Omental fat pad (tissue), 3 donors: ENCODE measurements at regions not wholly inside any gene's neighbourhood (a gene's known extent, or its start where the extent isn't known, plus 50 kb on each side); places are given as distances from the start of the nearest gene placed in this dataset.

Experiments used
- ATAC-seq: fragments of 150-250 bp; one replicate; pipeline ENCODE4 v1.9.1; 2016; ENCODE audit warnings: mild to moderate bottlenecking, moderate library complexity; ENCODE audit not compliant: low FRiP score
- DNase-seq: peaks from one replicate; pipeline ENCODE4 v3.0.0-alpha.2; 2019; ENCODE audit warnings: low spot score
- CTCF ChIP-seq, 3 donors: fragments of 450-650 bp; IDR thresholded peaks; one replicate each; pipeline ENCODE4 v1.5.1; 2016 to 2017; ENCODE audit warnings: antibody characterized with exemption in 3 of 3, mild to moderate bottlenecking in 3 of 3, moderate library complexity in 2 of 3

GRCh38 chr21:28828021-28828420, 164.7 kb downstream of the LTN1 start:
- DNase-seq (no peak), ATAC-seq (no peak)
- no peak for TF ChIP-seq CTCF (IDR thresholded peaks at IDR 0.05)

DNA sequence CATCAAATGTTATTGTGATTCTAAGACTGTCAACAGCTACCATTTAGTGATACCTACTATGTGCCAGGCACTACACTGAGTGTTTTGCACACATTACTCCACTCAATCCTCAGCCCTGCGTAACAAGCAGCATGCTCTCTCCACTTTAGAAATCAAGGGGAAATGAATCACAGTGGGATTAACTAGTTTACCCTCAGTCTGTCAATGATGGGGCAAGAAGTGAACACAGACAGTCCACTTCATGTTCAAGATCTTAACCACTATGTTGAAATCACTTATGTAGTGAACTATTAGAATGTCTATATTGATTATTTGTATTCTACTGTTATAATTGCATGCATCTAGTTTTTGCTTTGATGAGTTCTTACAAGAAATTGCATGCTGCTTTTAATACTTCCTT, 165.3 kb downstream of the LTN1 start:
- no peak for ATAC-seq

GRCh38 chr21:28826569-28826968, 166.1 kb downstream of the LTN1 start:
- ATAC-seq (no peak), DNase-seq (no peak)
- TF ChIP-seq CTCF (IDR thresholded peaks at IDR 0.05), result no peak

More for the DNA sequence above, 165.3 kb downstream of the LTN1 start:
- no peak for DNase-seq
- TF ChIP-seq CTCF (IDR thresholded peaks at IDR 0.05), result no peak

- ATAC-seq, result no peak
- no peak for TF ChIP-seq CTCF (IDR thresholded peaks at IDR 0.05)
- no peak for DNase-seq
Observed at GRCh38 chr21:28826021-28826420, 166.7 kb downstream of the LTN1 start.

GRCh38 chr21:28823429-28823828, 169.2 kb downstream of the LTN1 start:
- ATAC-seq (no peak), DNase-seq (no peak)
- TF ChIP-seq CTCF (IDR thresholded peaks at IDR 0.05), result no peak

DNA sequence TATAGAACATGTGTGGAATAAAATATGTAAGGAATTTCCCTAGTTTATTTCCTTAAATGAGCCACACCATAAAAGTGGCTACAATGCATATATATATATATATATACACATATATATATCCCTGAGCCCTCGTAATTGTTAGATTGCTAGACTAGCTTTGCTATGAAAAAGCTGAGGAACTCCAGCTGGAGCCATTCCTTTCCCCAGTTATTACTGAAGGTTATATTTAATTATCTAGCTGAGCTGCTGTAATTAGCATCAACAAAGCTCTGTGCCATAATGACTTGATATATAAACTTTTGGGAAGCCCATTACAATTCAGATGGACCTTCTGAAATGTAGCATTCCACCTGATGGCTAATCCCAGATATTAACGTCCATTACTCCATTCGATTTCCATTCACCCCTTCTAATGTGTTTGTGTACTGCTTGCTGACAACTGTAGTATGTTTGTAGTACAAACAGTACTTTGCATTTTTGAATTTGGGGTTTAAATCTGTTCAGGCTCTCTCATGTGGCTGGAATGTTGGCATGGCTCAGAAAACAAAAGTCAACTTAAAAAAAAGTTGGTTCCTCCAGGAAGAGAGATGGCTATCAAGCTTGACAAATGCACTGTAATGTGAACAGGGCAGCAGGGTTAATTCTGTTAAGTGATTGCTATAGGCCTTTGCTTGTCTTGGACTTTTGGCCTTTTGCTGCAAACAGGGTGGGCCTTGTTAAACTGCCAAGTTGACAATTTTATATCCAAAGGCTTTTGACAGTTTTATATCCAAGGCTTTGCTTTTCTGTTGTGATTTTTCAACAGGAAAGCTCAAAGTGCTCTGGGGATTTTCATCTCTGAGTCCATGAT, 170.0 kb downstream of the LTN1 start:
- DNase-seq (no peak), ATAC-seq (no peak)
- TF ChIP-seq CTCF (IDR thresholded peaks at IDR 0.05), result no peak

GRCh38 chr21:28822123-28822399, 170.6 kb downstream of the LTN1 start:
- DNase-seq, result no peak
- no peak for TF ChIP-seq CTCF (IDR thresholded peaks at IDR 0.05)
- no peak for ATAC-seq
